ENCODE measurements at regions not wholly inside any gene's neighbourhood (a gene's known extent, or its start where the extent isn't known, plus 50 kb on each side); places are given as distances from the start of the nearest gene placed in this dataset.

GRCh38 chr4:141347684-141348083 is 127.0 kb downstream of the ZNF330 start:
- H2BK120ac ChIP-seq (replicated peaks; ENCODE audit: low read depth, low read length), result no peak overlapping the region
- H3K14ac ChIP-seq (ENCODE audit: insufficient read length), result no peak overlapping the region
- no peaks in the 10 kb centered on the region for H3K27me3 ChIP-seq (replicated peaks in 1 of 4; ENCODE audit: control insufficient read depth in 3 of 4, extremely low read depth in 1 of 4, insufficient read depth in 3 of 4, low read length in 3 of 4)
- H3K18ac ChIP-seq (ENCODE audit: extremely low read depth, low read length), result no peak overlapping the region
- no peaks in the 10 kb centered on the region for H3K36me3 ChIP-seq (ENCODE audit: control insufficient read depth in 2 of 4, insufficient read depth in 4 of 4, low read length in 3 of 4)
- no peak overlapping the region for H2BK20ac ChIP-seq (ENCODE audit: low read length)
- H4K20me1 ChIP-seq (replicated peaks in 1 of 2; ENCODE audit: control insufficient read depth in 1 of 2, insufficient read depth in 2 of 2, low read length in 2 of 2), result no peaks in the 10 kb centered on the region
- no peaks in the 10 kb centered on the region for H3K23me2 ChIP-seq (ENCODE audit: low read depth, low read length)
- H2AK5ac ChIP-seq (ENCODE audit: low read depth, low read length), result no peak overlapping the region
- no peak overlapping the region for H3K23ac ChIP-seq (ENCODE audit: insufficient read length)
- H3K79me2 ChIP-seq (ENCODE audit: control insufficient read depth in 1 of 2, insufficient read depth in 2 of 2, low read length in 2 of 2), result no peaks in the 10 kb centered on the region
- no peak overlapping the region for H3K9ac ChIP-seq (replicated peaks in 1 of 4; ENCODE audit: extremely low read depth in 1 of 4, low read depth in 3 of 4, low read length in 3 of 4)
- FAIRE-seq (no peak), DNase-seq (ENCODE audit: low read depth in 1 of 2, low spot score in 2 of 2) (no peak)
- no peaks in the 10 kb centered on the region for H3K4me1 ChIP-seq (replicated peaks in 1 of 4; ENCODE audit: control insufficient read depth in 3 of 4, insufficient read depth in 4 of 4, low read length in 3 of 4)
- no peak overlapping the region for H4K8ac ChIP-seq (ENCODE audit: extremely low read depth, insufficient read depth, low read length)
- ChIA-PET CTCF (ENCODE audit: partially characterized antibody) (interaction anchor here (0.8 to 3.2 kb wide), 6 partner anchors 12 to 514 kb away, joined by 3 to 12 read pairs (median 4); no protein-coding TSS in a partner anchor), POLR2A (ENCODE audit: partially characterized antibody) (interaction anchor here (0.7 kb wide), 1 partner anchor 364 kb away, joined by 3 read pairs; no protein-coding TSS in a partner anchor)
- no peak overlapping the region for H2AFZ ChIP-seq (ENCODE audit: low read length)
- H3K79me1 ChIP-seq (ENCODE audit: low read depth, low read length), result no peaks in the 10 kb centered on the region
- H2BK5ac ChIP-seq (ENCODE audit: low read depth, low read length), result no peak overlapping the region
- H3K9me3 ChIP-seq (ENCODE audit: insufficient read depth in 2 of 2, low read depth in 1 of 2, low read length in 1 of 2), result no peaks in the 10 kb centered on the region
- H2BK12ac ChIP-seq (ENCODE audit: low read depth, low read length), result no peak overlapping the region
- no peak overlapping the region for H3K27ac ChIP-seq (ENCODE audit: low read depth, low read length)
- H3K4ac ChIP-seq (replicated peaks; ENCODE audit: insufficient read length, low read depth, low read length), result no peak overlapping the region
- H4K5ac ChIP-seq (ENCODE audit: insufficient read length, low read depth, low read length), result no peak overlapping the region
- no peak overlapping the region for H3K56ac ChIP-seq (replicated peaks; ENCODE audit: insufficient read length, low read depth, low read length)
- no peak overlapping the region for H4K91ac ChIP-seq (replicated peaks; ENCODE audit: insufficient read length, low read length)
- no peak overlapping the region for H3K4me2 ChIP-seq (ENCODE audit: insufficient read depth in 1 of 2, low read depth in 2 of 2, low read length in 2 of 2)
- 94% methylated on average over 2 of the region's 2 CpGs; no CpG with 5 or more reads in 1 of the 2 experiments for WGBS, 2 experiments (ENCODE audit: extremely low coverage in 1 of 2, insufficient coverage in 1 of 2, insufficient read length in 1 of 2, insufficient replicate concordance in 2 of 2, low coverage in 1 of 2, low lambda C conversion rate in 2 of 2, missing lambda C conversion rate in 1 of 2)
- no peak overlapping the region for H3K4me3 ChIP-seq (ENCODE audit: extremely low read depth in 1 of 4, insufficient read depth in 2 of 4, low read depth in 3 of 4, low read length in 4 of 4)
- TF ChIP-seq RXRA (IDR thresholded peaks at IDR 0.05; ENCODE audit: insufficient read depth, low read depth, low read length) (no peak), MAX (IDR thresholded peaks at IDR 0.05) (no peak), EGR1 (IDR thresholded peaks at IDR 0.05; ENCODE audit: borderline replicate concordance, low read depth, low read length) (no peak), POLR2A (IDR thresholded peaks at IDR 0.05; ENCODE audit: control extremely low read depth in 1 of 2, low read depth in 2 of 2, low read length in 2 of 2) (no peak)
- H2BK15ac ChIP-seq (ENCODE audit: low read length), result no peak overlapping the region

Data from H1 (cell line).